H1 (cell line): ENCODE measurements at regions not wholly inside any gene's neighbourhood (a gene's known extent, or its start where the extent isn't known, plus 50 kb on each side); places are given as distances from the start of the nearest gene placed in this dataset.

Experiments
- CTCF ChIA-PET: fragments of 300-600 bp; sonication (Branson Sonifier 250); formaldehyde crosslinking; loops from one replicate; lab custom pipeline; 2021; ENCODE audit not compliant: partially characterized antibody; lab: Charles Lee
- POLR2A ChIA-PET: fragments of 300-600 bp; sonication (Branson Sonifier 250); formaldehyde crosslinking; loops from one replicate; lab custom pipeline; 2021; ENCODE audit warnings: inconsistent platforms; ENCODE audit not compliant: partially characterized antibody; lab: Charles Lee
- DNase-seq, 2 experiments: peaks; one replicate each; pipeline versions ENCODE4 v3.0.0 to v3.0.0-alpha.2; 2010 to 2022; ENCODE audit warnings: low spot score in 2 of 2, low read depth in 1 of 2, mixed read lengths in 1 of 2
- FAIRE-seq: peaks from 2 replicates; lab custom pipeline; 2011; peaks lifted over from hg19 to GRCh38; lab: Jason Lieb, UNC
- H2AFZ ChIP-seq: 2 replicates; pipeline ENCODE4 v1.8.1; 2012; ENCODE audit warnings: low read length, inconsistent platforms
- H2AK5ac ChIP-seq: 2 replicates; pipeline ENCODE4 v1.6.1; 2013; ENCODE audit warnings: low read depth, low read length
- H2BK120ac ChIP-seq: replicated peaks from 2 replicates; pipeline ENCODE3; 2013; ENCODE audit warnings: low read depth, low read length, inconsistent platforms
- H2BK12ac ChIP-seq: 2 replicates; pipeline ENCODE4 v1.6.1; 2013; ENCODE audit warnings: low read depth, low read length
- H2BK15ac ChIP-seq: 2 replicates; pipeline ENCODE4 v1.6.1; 2013; ENCODE audit warnings: low read length
- H2BK20ac ChIP-seq: 2 replicates; pipeline ENCODE4 v1.6.1; 2013; ENCODE audit warnings: low read length
- H2BK5ac ChIP-seq: 2 replicates; pipeline ENCODE4 v1.6.1; 2013; ENCODE audit warnings: low read depth, low read length
- H3K14ac ChIP-seq: 2 replicates; pipeline ENCODE4 v1.6.1; 2013; ENCODE audit warnings: inconsistent platforms; ENCODE audit not compliant: insufficient read length
- H3K18ac ChIP-seq: 2 replicates; pipeline ENCODE4 v1.6.1; 2013; ENCODE audit warnings: low read length; ENCODE audit errors: extremely low read depth
- H3K23ac ChIP-seq: 2 replicates; pipeline ENCODE4 v1.6.1; 2013; ENCODE audit warnings: inconsistent platforms; ENCODE audit not compliant: insufficient read length
- H3K23me2 ChIP-seq: 2 replicates; pipeline ENCODE4 v1.6.1; 2013; ENCODE audit warnings: low read depth, low read length
- H3K27ac ChIP-seq: 2 replicates; pipeline ENCODE4 v1.6.1; 2011; ENCODE audit warnings: low read depth, low read length, inconsistent platforms
- H3K27me3 ChIP-seq, 4 experiments: replicated peaks in 1 of 4; 1 replicate in 1 of 4; 2 replicates in 3 of 4; pipeline versions ENCODE4 v1.6.1 to v1.8.1; 2011 to 2013; ENCODE audit warnings: low read length in 3 of 4, mild to moderate bottlenecking in 3 of 4, inconsistent platforms in 2 of 4, mixed read lengths in 2 of 4, moderate library complexity in 1 of 4; ENCODE audit not compliant: control insufficient read depth in 3 of 4, insufficient read depth in 3 of 4; ENCODE audit errors: extremely low read depth in 1 of 4
- H3K36me3 ChIP-seq, 4 experiments: 2 replicates each; pipeline versions ENCODE4 v1.6.1 to v1.8.1; 2011 to 2013; ENCODE audit warnings: mild to moderate bottlenecking in 4 of 4, low read length in 3 of 4, moderate library complexity in 2 of 4, control low read depth in 1 of 4, inconsistent platforms in 1 of 4; ENCODE audit not compliant: insufficient read depth in 4 of 4, control insufficient read depth in 2 of 4
- H3K4ac ChIP-seq: replicated peaks from 2 replicates; pipeline ENCODE3; 2013; ENCODE audit warnings: low read length, low read depth, mixed read lengths, inconsistent platforms; ENCODE audit not compliant: insufficient read length
- H3K4me1 ChIP-seq, 4 experiments: replicated peaks in 1 of 4; 1 replicate in 1 of 4; 2 replicates in 3 of 4; pipeline versions ENCODE4 v1.6.1 to v1.8.1; 2011 to 2013; ENCODE audit warnings: low read length in 3 of 4, inconsistent platforms in 2 of 4, mixed read lengths in 1 of 4; ENCODE audit not compliant: insufficient read depth in 4 of 4, control insufficient read depth in 3 of 4
- H3K4me2 ChIP-seq, 2 experiments: 2 replicates each; pipeline versions ENCODE4 v1.6.1 to v1.8.1; 2011 to 2013; ENCODE audit warnings: low read depth in 2 of 2, low read length in 2 of 2, control low read depth in 1 of 2, inconsistent platforms in 1 of 2, mild to moderate bottlenecking in 1 of 2; ENCODE audit not compliant: insufficient read depth in 1 of 2
- H3K4me3 ChIP-seq, 4 experiments: fragments of 200-600, 300-600 bp in 1 of 4; sonication (generic), shearing (Covaris generic), sonication (Bioruptor Twin) in 1 of 4; 2 replicates each; pipeline versions ENCODE4 v1.5.1 to v1.8.1; 2011 to 2016; ENCODE audit warnings: low read length in 4 of 4, low read depth in 3 of 4, control low read depth in 2 of 4, inconsistent platforms in 2 of 4, mild to moderate bottlenecking in 2 of 4, mixed read lengths in 1 of 4, moderate library complexity in 1 of 4; ENCODE audit not compliant: insufficient read depth in 2 of 4; ENCODE audit errors: extremely low read depth in 1 of 4
- H3K56ac ChIP-seq: replicated peaks from 2 replicates; pipeline ENCODE3; 2013; ENCODE audit warnings: low read depth, mild to moderate bottlenecking, mixed read lengths, low read length, inconsistent platforms; ENCODE audit not compliant: insufficient read length
- H3K79me1 ChIP-seq: 2 replicates; pipeline ENCODE4 v1.6.1; 2013; ENCODE audit warnings: low read depth, low read length, control low read depth
- H3K79me2 ChIP-seq, 2 experiments: 2 replicates each; pipeline versions ENCODE4 v1.6.1 to v1.8.1; 2012 to 2013; ENCODE audit warnings: low read length in 2 of 2, mild to moderate bottlenecking in 2 of 2, inconsistent platforms in 1 of 2; ENCODE audit not compliant: insufficient read depth in 2 of 2, control insufficient read depth in 1 of 2
- H3K9ac ChIP-seq, 4 experiments: replicated peaks in 1 of 4; 1 replicate in 1 of 4; 2 replicates in 3 of 4; pipeline versions ENCODE4 v1.6.1 to v1.8.1; 2011 to 2013; ENCODE audit warnings: low read depth in 3 of 4, low read length in 3 of 4, control low read depth in 2 of 4, mild to moderate bottlenecking in 2 of 4, moderate library complexity in 2 of 4, inconsistent platforms in 1 of 4; ENCODE audit errors: extremely low read depth in 1 of 4
- H3K9me3 ChIP-seq, 2 experiments: 2 replicates each; pipeline versions ENCODE4 v1.6.1 to v1.8.1; 2012 to 2013; ENCODE audit warnings: mild to moderate bottlenecking in 2 of 2, moderate library complexity in 2 of 2, control low read depth in 1 of 2, inconsistent platforms in 1 of 2, low read depth in 1 of 2, low read length in 1 of 2, mixed read lengths in 1 of 2; ENCODE audit not compliant: insufficient read depth in 2 of 2
- H4K20me1 ChIP-seq, 2 experiments: replicated peaks in 1 of 2; 2 replicates each; pipeline versions ENCODE3 to v1.8.1; 2011 to 2013; ENCODE audit warnings: inconsistent platforms in 2 of 2, low read length in 2 of 2, mild to moderate bottlenecking in 1 of 2; ENCODE audit not compliant: insufficient read depth in 2 of 2, control insufficient read depth in 1 of 2
- H4K5ac ChIP-seq: 2 replicates; pipeline ENCODE4 v1.6.1; 2013; ENCODE audit warnings: low read length, low read depth, mixed read lengths, inconsistent platforms; ENCODE audit not compliant: insufficient read length
- H4K8ac ChIP-seq: 2 replicates; pipeline ENCODE4 v1.8.0; 2013; ENCODE audit warnings: mild to moderate bottlenecking, moderate library complexity, low read length, inconsistent platforms; ENCODE audit not compliant: insufficient read depth; ENCODE audit errors: extremely low read depth
- H4K91ac ChIP-seq: replicated peaks from 2 replicates; pipeline ENCODE3; 2013; ENCODE audit warnings: low read length, mixed read lengths, inconsistent platforms; ENCODE audit not compliant: insufficient read length
- WGBS, 2 experiments: shearing (Covaris generic) in 1 of 2; methylation state at CpG; one replicate each; pipeline versions ENCODE4 v1.1.6 to v1.1.7; 2013 to 2015; ENCODE audit warnings: low lambda C conversion rate in 2 of 2, mixed read lengths in 2 of 2, inconsistent platforms in 1 of 2, low coverage in 1 of 2, missing lambda C conversion rate in 1 of 2; ENCODE audit not compliant: insufficient replicate concordance in 2 of 2, insufficient coverage in 1 of 2, insufficient read length in 1 of 2; ENCODE audit errors: extremely low coverage in 1 of 2, missing lambda C conversion rate in 1 of 2; 5-methylcytosine and 5-hydroxymethylcytosine counted together

GRCh38 chr1:82836213-82836972 lies 1035.7 kb downstream of the ADGRL2 start:
- no peak overlapping the region for H3K23ac ChIP-seq
- H3K4me1 ChIP-seq = peaks cover 0 to 10% (median 4%) of the 10 kb centered on the region in 4 experiments; a peak in 2 of 7 replicates
- H2BK15ac ChIP-seq = no peak overlapping the region
- H4K20me1 ChIP-seq = no peaks in the 10 kb centered on the region
- no peak overlapping the region for H4K5ac ChIP-seq
- H3K14ac ChIP-seq = no peak overlapping the region
- H3K79me1 ChIP-seq = no peaks in the 10 kb centered on the region
- no peak overlapping the region for H3K4me2 ChIP-seq
- ChIA-PET CTCF (no interaction called here), POLR2A (no interaction called here)
- WGBS, 2 experiments = 85% methylated on average over 7 of the region's 7 CpGs; no CpG with 5 or more reads in 1 of the 2 experiments
- no peaks in the 10 kb centered on the region for H3K36me3 ChIP-seq
- no peak overlapping the region for H3K27ac ChIP-seq
- H2AK5ac ChIP-seq = no peak overlapping the region
- H2BK20ac ChIP-seq = no peak overlapping the region
- H4K8ac ChIP-seq = no peak overlapping the region
- H3K56ac ChIP-seq = no peak overlapping the region
- H3K79me2 ChIP-seq = peaks cover 0 to 17% of the 10 kb centered on the region in 2 experiments; a peak in 1 of 4 replicates
- H3K9me3 ChIP-seq = no peaks in the 10 kb centered on the region
- no peaks in the 10 kb centered on the region; the same call in 1 of the 2 replicates for H3K23me2 ChIP-seq
- H4K91ac ChIP-seq = no peak overlapping the region
- H3K9ac ChIP-seq = no peak overlapping the region
- no peak overlapping the region for H2BK120ac ChIP-seq
- DNase-seq (no peak), FAIRE-seq (no peak)
- no peaks in the 10 kb centered on the region for H3K27me3 ChIP-seq
- no peak overlapping the region for H2BK5ac ChIP-seq
- H3K18ac ChIP-seq = no peak overlapping the region
- H2BK12ac ChIP-seq = no peak overlapping the region
- H2AFZ ChIP-seq = no peak overlapping the region
- H3K4me3 ChIP-seq = no peak overlapping the region
- H3K4ac ChIP-seq = no peak overlapping the region
